ENCODE measurements at regions not wholly inside any gene's neighbourhood (a gene's known extent, or its start where the extent isn't known, plus 50 kb on each side); places are given as distances from the start of the nearest gene placed in this dataset.
"Not testable (repeated sequence)": the region's sequence is repeated elsewhere in the genome, so short reads cannot be mapped to it uniquely, and the experiment has no call there.

DNA sequence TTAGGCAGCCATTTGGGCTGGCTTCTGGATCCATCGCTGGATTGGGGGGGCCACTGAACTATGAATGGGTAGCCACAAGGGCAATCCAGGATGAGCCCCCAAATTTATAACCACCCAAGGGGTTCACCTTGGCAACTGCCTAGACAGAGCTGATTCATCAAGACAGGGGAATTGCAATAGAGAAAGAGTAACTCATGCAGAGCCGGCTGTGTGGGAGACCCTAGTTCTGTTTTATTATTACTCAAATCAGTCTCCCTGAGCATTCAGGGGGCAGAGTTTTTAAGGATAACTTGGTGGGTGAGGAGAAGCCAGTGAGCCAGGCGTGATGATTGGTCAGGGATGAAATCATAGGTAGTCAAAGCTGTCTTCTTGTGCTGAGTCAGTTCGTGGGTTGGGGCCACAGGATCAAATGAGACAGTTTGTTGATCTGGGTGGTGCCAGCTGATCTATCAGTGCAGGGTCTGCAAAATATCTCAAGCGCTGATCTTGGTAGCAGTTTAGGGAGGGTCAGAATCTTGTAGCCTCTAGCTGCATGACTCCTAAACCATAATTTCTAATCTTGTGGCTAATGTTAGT is 57.9 kb downstream of the DNAJB9 start:
- no peak for DNase-seq

DNA sequence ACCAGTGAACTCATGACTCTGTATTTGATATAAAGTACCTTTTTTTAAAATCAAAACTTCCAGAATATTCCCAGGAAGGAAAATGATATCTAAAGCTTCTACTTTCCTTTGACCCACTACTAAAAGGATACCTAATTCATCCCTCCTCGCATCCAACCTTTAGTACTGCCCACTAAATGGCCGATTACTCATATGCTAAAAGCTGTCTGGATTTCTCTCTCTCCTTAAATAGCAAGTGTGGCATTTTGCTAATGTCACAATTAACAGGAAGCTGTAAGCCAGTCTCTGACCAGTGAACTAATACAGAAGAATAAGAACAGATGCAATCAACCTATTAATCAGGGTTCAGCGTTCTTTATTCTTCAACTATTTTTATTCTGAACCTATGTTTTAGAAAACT is 59.0 kb downstream of the DNAJB9 start:
- DNase-seq, result no peak

DNA sequence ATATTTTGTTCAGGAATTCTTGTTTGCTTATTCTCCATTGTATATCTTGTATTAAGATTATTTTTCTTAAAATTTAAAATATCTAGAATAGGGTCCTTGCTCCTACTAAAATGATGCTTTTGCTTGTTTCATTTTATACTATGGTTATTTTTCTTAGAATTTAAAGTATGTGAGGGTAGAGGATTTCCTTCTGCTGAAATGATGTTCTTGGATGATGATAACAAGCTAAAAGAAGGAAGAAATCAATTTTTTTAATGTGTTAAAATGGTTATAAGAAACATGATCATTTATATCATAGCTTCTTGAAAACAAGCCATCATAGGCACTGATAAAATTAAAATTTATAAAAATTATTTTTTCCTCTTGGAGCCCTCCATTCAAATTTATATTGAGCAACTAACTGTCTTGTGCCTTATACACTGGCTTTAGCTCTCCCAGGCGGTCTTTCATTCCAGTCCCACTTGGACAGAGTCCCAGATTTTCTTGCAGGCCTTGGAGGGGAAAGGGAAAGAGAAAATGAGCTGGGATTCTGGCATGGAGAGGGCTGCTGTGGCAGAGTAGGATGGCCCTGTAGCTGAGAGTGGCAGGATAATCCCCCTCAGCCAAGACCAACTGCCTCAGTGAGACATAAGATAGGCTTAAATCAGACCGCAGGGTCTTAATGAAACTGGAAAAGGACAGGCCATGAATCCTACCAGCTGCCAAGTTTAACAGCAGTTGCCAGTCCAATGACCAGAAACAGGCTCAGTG is 60.2 kb downstream of the DNAJB9 start:
- peak; percentile 29 for DNase-seq

DNA sequence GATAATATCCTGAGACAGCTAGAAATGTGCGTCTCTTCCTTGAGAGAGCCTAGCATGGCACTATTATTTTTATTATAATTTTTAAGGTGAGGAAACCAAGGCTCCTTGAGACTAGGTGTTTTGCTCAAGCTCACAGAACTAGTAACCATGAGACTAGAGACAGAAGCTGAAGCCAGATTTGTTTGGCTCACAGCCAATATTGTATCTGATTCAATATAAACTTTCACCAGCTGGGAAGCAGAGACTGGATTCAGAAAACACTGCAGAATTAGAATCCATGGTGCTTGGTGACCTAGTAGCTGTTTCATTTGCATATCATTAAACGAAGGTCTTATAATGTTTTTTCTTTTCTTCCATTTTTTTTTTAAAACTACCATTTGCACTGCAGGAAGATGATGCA is 64.4 kb downstream of the DNAJB9 start:
- DNase-seq, result no peak

DNA sequence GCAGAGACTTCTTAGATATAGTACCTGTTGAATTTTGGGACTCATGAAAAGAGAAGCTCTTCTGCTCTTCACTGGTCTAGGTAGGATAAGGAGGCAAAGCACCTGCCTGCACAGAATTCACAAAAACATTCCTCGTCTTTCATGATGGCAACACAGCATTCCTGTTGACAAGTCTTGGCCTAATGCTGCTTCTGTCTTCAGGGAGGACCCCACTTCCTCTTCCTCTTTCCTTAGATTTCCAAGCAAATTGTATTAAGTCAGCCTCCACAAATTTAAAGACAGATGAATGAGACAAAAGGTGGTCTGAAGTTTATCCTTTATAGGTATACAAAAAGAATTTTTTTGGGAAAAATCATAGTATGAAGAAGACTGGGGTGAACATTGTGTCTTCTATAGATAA is 64.9 kb downstream of the DNAJB9 start:
- DNase-seq, result no peak

DNA sequence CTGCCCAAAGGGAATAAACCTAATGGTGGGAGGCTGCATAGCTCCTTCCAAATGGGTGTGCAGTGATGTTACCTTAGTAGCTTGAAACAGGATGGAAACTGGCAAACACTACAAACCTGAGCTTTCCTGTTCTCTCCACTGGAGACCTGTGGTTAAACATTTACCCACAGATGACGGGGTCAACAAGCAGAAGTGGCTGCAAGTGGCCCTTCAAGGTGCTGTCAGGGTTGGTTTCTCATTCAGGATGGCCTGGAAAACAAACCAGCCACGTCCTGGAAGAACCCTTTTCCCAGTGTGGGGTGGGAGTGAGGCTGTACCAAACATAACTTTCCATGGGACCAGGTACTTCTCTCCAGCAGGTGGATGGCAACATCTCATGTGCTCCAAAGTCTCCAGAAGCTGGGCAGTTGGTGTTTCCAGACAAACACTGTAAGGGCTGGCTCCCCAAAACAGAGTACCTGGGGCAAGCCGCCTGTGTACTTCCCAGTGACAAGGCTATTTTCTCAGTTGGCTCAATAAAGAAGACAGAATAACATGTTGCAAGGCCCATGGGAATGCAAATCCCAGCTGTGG is 67.5 kb downstream of the DNAJB9 start:
- DNase-seq, result no peak

GRCh38 chr7:108642126-108642525 is 72.5 kb downstream of the DNAJB9 start:
- no peak for DNase-seq

GRCh38 chr7:108643136-108643535 is 73.5 kb downstream of the DNAJB9 start:
- no peak for DNase-seq

GRCh38 chr7:108648989-108649388 is 79.3 kb downstream of the DNAJB9 start:
- no peak for DNase-seq

- no peak for DNase-seq
Measured at GRCh38 chr7:108650467-108650866, 80.8 kb downstream of the DNAJB9 start.

DNA sequence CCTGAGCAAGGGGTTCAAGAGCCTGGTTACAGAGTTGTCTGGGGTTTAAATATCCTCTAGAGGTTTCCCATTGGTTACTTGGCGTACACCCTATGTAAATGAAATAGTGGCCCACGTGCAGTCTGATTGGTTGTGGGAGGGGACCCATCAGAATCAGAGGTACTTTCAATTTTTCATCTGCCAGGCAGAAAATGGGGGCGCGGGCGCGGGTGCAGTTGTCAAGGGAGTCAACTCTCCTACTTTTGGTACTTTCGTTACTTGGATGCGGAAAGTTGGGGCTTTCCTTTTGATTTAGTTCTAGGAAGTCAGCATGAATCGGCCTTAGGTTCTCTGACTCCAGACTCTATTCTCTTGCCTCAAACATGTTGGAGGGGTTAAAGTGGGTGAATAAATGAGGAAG is 83.2 kb downstream of the DNAJB9 start:
- no peak for DNase-seq

GRCh38 chr7:108653526-108653925 is 83.9 kb downstream of the DNAJB9 start:
- no peak for DNase-seq

GRCh38 chr7:108657140-108657726 is 87.6 kb downstream of the DNAJB9 start:
- not testable (repeated sequence) for DNase-seq

DNA sequence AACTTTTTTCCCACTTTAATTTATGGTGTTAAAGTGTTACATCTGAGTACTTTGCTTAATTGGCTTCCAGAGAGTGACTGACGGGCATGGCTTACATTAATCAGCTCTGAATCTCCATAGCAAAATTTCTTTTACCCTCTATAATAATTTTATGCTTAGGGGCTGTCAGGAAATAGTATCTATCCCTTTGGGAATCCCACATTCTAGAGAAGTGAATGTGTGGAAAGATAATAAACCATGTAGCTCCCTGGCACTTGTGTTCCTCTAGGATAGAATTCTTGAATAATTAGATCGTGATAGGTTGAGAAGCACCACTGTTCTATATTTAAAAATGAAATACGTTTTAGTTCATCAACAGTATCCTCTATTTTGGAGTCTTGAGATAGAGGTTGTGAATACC is 89.6 kb downstream of the DNAJB9 start:
- DNase-seq, result no peak

DNA sequence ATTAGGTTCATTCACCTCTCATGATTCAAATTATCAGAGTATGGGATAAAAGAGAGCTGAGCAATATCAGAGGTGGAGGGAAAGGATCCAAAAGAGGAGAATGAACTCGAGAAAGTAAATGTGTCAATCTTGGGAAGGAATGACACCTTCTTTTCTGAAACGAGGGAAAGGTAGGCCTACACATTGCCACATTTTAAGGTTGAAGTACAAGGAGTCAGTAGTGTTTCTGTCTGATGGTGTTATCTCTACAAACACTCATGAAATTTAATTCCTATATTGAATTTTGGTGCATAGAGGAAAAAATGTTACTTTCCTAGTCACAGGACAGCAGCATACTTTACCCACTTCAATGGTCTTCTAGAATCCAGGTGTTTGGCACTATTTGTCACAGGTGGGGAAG is 90.2 kb downstream of the DNAJB9 start:
- DNase-seq, result no peak

GRCh38 chr7:108660465-108660864 is 90.8 kb downstream of the DNAJB9 start:
- no peak for DNase-seq

- no peak for DNase-seq
Measured at GRCh38 chr7:108662783-108663362, 93.2 kb downstream of the DNAJB9 start.

DNA sequence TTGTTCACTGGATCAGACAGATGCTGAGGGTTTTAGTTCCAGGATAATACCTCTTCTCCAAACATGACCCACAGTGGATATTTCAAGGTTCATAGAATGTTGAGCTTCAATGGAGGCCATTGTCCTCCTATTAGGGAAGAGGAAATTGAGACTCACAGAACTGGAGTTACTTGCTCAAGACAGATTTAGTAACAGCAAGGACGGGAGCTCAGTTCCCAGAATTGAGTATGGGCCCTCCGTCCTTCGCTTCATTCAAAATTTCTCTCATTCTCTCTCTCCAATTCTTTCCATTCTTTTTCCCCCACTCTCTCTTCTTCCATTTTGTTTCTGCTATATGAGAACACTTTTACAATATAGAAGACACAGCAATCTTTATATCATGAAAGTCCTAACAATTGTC is 94.0 kb downstream of the DNAJB9 start:
- no peak for DNase-seq

GRCh38 chr7:108667216-108667615 is 97.5 kb downstream of the DNAJB9 start:
- DNase-seq, result no peak

- DNase-seq, result no peak
Measured at GRCh38 chr7:108669958-108670357, 100.3 kb downstream of the DNAJB9 start.

DNA sequence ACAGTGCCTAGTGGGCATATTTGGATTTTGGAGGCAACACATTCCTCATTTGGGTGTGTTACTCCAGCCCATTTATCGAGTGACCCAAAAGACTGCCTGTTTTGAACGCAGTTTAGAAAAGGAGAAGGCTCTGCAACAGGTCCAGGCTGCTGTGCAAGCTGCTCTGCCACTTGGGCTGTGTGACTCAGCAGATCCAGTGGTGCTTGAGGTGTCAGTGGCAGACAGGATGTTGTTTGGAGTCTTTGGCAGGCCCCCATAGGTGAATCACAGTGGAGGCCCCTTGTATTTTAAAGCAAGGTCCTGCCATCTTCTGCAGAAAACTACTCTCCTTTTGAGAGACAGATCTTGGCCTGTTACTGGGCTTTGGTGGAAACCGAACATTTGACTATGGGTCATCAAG is 104.0 kb downstream of the DNAJB9 start:
- DNase-seq, result not testable (repeated sequence)

DNA sequence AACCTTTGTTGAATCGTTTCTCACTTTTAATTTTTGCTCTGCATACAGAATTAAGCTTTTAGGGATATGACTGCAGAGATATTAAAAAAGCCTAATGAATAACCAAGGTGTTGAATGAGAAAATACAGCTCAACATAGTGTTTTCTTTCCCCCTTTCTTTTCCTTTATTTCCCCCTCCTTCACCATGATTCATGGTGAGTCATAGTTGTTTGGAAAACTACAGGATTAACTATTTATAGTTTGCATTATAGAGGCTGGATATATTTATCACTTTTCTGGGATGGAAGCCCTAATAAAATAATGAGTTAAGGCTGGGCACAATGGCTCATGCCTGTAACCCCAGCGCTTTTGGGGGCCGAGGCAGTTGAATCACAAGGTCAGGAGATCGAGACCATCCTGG is 115.0 kb downstream of the DNAJB9 start:
- no peak for DNase-seq

DNA sequence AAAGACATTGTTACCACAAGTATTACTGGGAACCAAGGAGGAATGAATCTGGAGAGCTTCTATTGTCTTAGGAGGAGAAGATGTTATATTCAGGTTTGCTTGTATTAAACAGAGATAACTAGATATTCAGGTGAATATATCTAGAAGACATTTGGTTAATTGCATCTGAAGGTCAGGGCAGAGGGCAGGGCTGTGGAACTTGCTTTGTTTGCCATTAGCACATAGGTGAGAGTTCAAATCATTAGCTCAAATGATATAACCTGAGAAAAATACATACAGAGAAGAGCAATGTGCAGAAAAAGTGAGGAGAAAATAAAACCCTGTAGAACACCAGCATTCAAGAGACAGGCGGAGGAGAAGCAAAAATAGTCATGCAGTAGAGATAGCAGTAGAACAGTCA is 116.8 kb downstream of the DNAJB9 start:
- no peak for DNase-seq
